SIG-M5 treated with dmso at 0.1 percent for 504 hours (cell line): ENCODE measurements at regions not wholly inside any gene's neighbourhood (a gene's known extent, or its start where the extent isn't known, plus 50 kb on each side); places are given as distances from the start of the nearest gene placed in this dataset.

ENCODE experiments used
- DNase-seq: peaks from one replicate; lab custom pipeline; 2025; ENCODE audit not compliant: unreplicated experiment; lab: John Stamatoyannopoulos, UW

DNA sequence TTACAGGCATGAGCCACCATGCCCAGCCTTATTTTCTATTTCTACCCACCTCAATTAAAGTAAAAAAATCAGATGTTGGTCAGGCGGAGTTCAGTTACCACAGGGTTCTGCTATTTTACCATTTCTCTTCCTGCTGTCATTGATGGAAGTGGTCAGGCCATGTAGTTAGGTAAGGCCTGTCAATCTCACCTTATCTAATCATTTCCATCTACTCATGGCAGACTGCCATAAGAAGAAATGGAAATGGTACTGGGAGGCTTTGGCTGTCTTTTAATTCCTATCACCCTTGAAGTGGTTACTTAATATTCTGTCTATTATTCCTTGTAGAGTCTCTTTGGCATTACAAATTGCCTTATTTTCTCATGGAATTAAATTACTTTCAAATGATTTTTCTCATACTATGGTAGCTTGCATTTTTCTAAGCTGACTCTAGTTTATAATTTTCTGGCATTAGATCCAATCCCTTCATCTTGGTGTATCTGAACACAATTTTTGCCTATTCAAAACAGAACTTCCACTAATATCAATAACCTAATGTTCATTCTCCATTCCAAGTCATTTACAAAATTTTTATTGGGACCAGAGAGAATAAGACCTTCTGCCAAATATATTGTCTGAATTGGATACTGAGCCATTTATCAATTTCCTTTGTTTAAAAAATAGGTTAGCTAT, 198.7 kb downstream of the DACT1 start:
- DNase-seq, result no peak

DNA sequence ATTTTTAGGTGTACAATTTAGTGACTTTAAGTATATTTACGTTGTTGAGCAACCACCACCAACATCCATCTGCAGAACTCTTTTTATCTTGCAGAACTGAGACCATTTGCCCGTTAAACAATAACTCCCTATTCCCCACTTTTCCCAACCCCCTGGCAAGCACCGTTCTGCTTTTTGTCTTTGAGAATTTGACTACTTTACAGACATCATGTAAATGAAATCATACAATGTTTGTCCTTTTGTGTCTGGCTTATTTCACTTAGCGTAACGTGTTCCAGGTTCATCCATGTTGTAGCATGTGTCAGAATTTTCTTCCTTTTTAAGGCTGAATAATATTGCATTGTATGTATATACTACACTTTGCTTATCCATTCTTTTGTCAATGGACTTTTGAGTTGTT, 201.5 kb downstream of the DACT1 start:
- no peak for DNase-seq

DNA sequence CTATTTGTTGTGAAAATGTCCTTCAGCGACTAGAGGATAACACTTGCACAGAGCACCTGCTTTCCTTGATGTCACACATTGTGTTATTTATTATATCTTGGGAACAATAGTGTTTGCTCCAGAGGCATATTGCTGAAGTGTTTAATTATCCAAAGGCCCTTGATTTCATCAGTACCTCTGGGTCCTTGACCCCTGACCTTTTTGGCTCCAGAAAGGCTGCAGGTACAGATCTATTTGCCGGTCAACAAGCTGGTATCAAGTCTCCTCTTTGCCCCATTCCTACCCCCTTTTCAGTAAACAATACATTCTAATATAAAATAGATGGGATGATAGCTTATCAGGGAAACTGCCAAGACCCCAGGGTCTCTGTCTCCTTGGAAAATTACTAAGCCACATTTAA, 206.8 kb downstream of the DACT1 start:
- no peak for DNase-seq

DNA sequence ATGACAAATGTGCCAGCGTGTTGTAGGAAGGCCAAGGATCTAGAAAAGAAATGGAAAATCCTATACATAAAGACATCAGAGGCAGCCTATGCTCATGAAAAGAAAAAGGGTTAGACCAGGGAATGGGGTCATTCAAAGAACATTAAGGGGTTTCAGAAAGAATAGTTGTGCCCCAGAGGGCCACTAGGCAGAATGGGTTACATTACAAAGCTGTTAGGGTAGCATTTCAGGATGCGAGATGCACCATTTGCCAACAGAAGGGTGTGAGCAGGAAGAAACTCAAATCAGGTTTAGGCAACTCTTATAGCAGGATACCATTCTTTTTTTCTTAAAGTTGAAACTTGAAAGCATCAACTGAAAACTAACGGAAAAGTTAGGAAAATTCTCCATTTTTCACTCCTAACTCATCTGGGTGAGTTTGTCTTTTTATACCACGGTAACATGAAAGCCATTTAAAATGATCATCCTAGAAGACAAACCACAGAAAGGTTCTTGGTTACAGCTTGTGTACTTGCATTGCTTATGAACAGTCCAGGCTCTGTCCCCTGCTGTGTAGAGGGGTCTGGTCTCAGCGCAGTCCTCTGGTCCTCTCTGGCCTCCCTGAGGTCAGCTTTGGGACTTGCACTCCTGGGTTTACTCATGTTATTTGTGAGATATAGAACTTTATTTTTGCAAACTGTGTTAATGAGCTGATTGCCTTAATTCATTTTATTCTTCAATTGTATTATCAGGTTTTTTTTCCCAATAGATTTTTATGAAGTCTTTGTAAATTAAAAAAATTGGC, 209.1 kb downstream of the DACT1 start:
- DNase-seq, result no peak

DNA sequence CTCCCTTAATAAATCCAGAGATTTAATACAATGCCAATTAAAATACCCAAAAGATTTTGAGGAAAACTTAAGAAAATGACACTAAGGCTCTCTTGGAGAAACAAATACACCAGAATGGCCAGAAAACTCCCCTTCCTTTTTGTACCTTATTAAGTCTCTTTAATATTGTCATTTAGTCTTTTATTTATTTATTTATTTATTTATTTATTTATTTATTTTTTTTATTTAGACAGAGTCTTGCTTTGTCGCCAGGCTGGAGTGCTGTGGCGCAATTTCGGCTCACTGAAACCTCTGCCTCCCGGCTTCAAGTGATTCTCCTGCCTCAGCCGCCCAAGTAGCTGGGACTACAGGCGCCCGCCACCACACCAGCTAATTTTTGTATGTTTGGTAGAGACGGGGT, 210.6 kb downstream of the DACT1 start:
- DNase-seq, result no peak

DNA sequence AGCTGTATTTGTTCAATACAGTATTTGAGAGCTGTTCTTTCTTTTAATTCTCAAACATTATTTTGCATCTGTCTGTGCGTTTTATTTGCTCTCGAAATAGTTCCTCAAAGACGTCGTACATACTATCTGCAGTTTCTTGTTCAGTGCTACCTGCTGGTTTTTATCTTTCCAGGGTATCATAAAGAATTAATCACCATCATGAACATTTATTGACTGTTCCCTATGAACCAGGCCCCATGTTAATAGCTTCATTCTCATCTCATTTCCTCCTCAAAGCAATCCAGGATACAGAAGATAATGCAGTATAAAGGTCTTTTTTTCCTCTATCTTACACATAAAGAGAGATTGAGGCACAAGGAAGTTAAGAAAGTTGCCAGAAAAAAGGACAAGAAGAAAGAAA, 211.8 kb downstream of the DACT1 start:
- DNase-seq, result no peak

DNA sequence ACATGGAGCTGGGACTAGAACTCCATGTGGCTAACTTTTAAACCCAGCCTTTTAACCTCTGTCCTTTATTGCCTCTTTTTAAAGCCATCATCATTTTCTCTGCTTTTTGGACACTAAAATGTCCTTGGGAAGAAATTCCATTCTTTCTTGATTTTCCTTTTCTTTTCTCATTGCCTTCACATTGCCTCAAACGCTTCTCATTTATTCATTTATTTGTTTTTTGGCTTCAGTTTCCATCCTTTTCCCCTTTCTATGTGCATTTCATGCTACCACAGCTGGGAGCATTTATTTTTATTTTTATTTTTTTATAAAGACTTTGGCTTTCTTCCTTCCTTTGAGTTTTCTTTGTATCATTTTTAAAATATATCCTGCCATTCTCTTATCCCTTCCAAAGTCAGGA, 212.2 kb downstream of the DACT1 start:
- no peak for DNase-seq

DNA sequence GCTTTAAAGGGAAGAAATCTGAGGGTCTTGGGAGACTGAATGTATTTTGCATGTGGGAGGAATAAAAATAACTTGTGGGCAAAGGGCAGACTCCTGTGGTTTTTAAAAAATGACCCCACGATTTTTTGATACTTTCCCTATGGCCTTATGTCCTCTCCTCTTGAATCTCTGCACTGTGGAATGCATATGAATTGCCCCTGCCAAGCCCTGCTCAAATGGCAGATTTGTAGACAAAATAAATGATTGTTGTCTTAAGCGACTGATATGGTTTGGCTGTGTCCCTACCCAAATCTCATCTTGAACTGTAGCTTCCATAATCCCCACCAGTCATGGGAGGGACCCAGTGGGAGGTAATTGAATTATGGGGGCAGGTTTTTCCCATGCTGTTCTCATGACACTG, 223.8 kb downstream of the DACT1 start:
- no peak for DNase-seq

DNA sequence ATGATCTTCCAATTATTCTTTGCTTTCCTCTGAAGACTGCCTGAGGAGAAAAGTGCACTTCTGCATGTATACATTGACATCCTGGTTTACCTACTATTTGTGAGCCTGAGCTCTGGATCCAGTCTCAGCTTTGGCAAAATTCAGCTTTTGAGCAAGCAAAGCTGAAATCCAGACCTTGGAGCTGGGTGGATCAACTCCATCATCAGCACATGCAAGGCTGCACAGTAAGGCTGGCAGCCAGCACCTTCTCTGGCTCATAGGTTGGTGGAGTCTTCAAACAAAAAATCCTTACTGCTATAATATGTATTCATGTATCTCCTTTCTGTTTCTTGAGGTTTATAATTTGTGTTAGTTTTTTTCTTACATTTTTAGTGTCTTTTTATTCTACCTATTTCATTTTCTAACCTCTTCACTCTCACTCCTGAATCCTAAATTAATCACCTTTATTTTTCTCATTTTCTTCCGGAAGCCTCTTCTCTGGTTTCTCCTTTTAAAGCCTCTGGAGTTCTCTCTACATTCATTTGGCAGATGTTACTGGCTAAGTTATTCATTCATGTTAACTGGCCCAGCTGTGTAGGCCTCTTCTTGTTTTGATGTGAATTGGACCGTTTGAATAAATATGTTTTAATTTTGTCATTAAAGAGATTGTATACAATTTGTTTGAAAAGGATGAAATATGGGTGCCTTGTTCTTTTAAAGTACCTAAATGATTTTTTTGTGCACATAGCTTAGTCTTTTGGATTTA, 224.8 kb downstream of the DACT1 start:
- DNase-seq, result no peak

DNA sequence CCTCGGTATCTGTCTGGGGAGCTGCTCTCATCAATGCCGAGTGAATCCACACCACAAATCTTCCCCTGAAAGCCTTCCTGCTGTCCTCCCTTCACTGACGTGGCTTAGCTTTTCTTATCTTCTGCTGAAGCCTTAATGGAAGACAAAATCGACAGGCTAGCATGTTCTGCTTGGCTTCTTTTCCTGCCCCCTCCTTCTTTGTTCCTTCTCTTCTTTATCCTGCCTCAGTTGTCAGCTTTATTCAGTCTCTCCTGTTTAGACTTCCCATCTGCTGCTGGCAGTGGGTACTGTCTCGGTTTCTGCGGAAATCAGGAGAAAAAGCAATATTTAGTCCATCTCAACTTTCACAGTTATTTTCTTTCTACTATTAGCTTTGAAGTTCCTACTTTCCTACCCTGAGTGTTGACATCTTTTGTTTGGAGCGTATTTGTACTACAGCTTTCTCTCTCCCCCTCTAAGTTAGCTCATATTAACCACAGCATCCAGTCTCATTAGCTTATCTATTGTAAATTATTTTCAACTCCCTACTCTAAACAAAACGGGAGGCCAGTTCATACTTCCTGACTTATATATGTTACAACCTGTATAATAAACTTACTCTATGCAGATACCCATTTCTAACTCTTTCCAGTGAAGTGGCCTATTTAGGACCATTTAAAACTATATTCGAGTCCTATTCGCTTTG, 226.0 kb downstream of the DACT1 start:
- DNase-seq, result no peak

DNA sequence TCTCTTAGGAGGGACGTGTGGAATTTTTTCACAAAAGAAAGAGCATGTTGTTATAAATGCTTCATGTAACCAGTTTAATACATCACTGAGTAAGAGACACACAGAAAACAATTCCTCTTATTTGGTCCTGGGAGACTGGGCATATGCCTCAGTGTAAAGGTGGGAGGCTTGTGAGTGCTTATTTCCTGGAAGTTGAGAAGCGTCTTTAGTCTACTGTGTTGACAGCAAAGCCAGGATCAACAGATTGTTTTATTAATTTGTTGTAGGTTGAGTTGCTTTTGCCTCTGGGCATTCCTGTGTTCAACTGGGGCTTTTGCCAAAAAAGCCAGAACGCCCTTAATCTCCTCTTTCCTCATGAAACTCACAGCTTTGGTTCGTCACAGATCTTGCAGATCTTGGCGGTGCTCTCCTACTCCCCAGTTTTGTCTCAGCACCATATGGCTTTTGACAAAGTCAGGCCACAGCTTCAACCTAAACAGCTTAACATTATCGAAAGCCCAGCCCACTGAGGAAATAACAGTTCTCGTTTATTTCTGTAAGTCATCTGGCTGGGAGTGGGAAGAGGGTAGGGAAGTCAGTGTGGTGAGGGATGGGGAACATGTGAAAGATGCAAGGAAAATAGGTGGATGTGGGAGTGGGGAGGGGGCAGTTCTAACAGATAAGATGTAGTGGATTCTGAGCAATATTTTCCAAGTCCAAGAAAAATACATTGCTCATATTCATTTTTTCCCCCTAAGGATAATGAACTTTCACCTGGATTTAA, 227.2 kb downstream of the DACT1 start:
- no peak for DNase-seq

DNA sequence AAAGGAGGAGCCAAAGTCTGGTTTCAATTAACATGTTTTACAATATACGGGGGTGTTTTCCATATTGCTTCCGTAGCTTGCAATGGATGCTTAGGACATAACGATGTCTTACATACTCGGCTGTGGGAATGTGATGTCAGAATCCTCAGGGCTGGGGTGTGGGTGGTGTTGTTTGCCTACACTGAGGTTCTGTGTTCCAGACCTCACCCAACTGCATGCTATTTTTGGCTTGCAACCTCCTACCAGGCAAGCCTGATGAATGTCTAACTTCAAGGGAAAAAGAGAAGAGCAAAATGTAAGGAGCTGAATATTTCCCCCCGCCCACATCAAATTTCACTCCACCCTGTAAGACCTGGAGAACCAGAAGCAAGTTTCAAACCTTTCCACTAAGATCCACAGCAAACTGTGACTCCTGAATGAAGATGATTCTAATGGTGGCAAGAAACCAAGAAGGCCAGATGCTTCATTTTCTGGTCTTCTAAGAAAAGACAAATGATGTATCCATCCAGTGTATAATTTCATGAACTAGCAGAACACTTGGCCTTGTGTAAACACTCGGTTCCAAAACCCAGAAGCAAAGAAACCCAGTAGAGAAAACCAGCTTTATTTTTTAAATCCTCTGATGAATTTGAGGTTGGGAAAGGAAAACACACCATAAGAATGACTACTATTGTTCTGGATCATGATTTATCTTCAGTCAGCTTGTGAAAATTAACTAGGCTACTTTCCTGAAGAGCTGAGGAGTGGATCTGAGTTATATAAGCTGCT, 227.9 kb downstream of the DACT1 start:
- DNase-seq, result no peak

DNA sequence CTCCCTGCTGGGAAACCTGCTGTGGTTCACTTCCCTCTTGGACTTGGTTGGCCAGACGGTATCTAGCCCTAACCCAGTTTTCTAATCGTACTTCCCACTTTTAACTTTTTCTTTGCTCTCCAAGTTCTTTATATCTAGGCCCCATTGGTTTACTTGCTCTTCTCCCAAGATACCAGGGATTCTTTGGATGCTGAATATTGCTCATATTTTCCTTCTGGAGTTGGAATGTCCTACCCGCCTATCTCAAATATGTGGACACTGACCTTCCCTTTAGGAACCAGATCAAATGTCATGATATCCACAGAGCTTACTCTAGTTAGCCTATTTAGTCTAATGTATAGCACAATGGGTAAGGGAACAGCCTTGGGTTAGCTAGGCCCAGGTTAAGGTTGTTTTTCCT, 228.6 kb downstream of the DACT1 start:
- no peak for DNase-seq

DNA sequence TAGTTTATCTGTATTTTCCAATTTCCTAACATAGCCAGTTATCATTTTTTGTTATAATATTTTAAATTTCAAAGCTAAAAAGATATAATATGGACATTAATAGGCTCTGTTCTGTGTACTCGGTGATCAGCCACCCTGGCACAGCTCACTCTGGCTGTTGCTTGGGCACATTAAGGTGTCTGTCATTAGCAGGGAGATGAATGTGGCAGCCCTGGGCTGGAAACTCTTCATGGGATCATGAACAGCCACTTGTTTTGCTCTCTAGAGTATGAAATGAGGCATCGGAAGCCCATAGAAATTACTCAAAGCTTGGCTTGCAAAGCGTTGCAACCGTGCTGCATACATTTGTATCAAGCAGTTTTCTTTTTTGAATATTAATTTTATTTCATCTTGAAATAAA, 233.2 kb downstream of the DACT1 start:
- no peak for DNase-seq

DNA sequence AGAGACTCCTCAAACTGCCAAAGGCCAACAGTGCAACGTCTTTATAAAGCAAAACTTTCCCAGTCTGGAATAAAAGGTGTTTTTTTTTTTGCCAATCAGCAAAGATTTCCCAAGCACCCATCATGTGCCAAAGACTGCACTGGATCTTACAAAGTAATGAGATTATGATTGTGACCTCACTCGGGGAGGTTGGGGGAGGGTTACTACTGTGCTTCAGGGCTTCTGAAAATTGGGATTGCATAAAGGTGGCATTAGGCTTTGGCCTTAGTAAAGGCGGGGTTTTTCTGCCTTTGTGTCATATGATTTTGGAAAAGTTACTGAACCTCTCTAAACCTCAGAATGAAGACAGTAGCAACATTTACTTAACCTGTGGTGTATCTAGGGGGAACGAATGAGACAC, 233.8 kb downstream of the DACT1 start:
- DNase-seq, result no peak

DNA sequence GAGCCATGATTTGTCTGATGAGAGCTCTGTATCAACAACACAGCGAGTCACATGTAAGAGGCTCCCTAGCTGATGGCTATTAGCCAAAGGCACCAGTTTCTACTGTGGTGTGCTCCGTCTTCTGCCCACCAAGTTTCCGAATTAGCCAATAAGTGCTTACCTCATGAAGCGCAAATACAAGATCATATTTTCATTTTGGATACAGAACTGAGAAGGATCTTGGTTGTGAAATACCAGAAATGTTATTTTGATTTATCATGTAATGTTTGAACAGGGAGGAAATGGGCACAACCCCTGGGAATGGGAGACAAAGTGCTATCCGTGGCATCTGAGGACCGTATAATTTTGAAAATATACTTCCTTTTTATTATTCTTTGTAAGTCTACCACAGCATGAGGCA, 234.3 kb downstream of the DACT1 start:
- DNase-seq, result no peak

DNA sequence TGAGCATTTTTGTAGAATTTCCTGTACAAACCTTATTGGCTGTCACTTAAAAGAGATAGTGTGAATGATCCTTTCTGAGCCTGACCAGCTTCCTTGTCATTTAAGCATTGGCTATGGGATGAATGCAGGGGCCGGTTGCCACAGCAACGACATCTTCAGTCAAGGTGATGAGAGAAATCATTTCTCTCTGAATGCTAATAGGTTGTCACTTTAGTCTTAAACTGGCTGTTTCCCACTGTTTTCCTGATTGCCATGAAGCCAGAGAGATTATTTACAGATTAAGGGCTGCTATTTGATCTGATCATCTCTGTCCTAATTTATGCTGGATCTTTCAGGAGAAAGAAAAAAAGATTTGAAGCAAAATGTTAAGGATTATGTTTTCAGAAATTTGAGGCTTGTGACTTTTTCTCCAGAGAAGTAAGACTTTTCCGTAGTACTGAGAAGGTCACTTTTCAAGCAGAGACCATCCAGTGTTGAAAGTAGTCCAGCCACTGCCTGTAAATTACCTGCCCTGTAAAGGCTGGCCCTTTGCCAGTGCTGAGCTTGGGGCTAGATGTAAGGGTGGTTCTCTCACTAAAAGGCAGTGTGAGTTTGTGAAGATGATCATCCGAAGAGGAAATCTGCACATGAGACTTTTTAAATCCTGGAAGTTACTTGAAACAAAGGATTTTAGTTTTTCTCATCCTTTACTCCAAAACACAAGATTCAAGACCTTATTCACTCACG, 235.6 kb downstream of the DACT1 start:
- no peak for DNase-seq

DNA sequence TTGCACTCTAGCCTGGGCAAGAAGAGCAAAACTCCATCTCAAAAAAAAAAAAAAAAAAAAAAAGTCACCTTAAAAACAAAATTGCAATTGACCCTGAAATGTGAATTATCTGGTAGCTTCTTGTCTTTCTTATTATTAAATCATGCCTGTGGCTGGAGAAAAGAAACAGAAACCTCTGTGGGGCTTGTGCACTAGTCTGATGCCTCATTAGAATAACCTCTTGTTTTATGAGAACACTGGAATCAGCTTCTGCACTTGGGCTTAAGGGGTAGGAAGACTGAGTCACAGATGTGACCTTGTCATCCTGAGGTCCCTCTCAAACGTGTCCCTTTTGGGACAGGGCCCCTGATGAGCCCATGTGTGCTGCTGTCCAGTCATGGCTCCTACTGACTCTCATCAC, 237.9 kb downstream of the DACT1 start:
- DNase-seq, result no peak

DNA sequence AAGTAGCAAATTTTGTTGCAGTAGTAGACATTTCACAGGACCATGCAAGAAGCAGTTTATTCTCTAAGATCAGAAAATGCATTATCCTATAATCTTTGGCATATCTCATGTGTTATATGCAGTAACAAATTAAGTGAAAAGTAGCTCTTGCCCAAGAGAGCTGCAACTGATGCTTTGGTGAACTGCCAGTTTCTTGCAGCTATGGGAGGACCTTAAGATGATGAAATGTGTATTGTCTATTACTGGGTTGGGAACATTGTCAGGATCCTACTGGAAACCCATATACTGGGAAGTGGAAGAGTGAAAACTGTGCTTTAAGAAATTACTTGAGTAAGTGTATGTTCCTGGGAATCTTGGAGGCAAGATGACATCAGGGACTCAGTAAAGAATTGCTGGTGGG, 238.8 kb downstream of the DACT1 start:
- DNase-seq, result no peak
